Pulmonary artery endothelial cell (primary cell): ENCODE measurements at regions not wholly inside any gene's neighbourhood (a gene's known extent, or its start where the extent isn't known, plus 50 kb on each side); places are given as distances from the start of the nearest gene placed in this dataset.
"Not testable (repeated sequence)": the region's sequence is repeated elsewhere in the genome, so short reads cannot be mapped to it uniquely, and the experiment has no call there.

ENCODE experiments used
- DNase-seq: peaks from one replicate; pipeline ENCODE4 v3.0.0-alpha.2; 2011; ENCODE audit warnings: low read depth, low spot score

DNA sequence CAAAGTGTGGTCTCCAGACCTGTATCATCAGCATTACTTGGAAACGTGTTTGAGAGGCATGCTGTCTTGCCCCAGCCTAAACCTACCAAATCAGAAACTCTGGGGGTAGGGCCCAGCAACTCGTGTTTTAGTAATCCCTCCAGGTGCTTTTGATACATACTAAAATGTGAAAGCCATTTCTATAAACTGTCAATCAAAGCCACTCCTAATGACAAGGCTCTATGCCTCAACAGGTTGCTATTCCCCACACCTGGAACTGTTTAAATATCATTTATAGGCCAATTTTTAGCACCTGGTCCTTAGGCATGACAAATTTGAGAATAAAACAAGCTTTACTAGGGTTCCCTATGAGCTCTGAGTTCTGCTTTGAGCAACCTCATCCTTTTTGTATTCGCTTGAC is 158.7 kb upstream of the NR5A2 start:
- DNase-seq = no peak

DNA sequence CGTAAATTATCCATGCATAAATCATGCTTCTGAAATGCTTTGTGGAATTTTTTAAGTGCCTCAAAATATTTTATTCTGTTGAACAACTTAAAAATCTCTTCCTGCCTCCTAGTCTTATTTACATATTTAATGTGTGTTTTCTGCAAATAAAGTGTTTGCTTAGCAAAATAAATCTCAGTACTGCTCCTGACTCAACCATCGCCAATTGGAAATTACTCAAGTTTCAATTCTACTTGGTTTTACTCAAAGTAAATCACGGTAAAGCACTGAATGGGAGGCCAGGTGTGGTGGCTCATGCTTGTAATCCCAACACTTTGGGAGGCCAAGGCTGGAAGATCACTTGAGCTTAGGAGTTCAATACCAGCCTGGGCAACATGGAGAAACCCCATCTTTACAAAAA is 152.2 kb upstream of the NR5A2 start:
- no peak for DNase-seq

DNA sequence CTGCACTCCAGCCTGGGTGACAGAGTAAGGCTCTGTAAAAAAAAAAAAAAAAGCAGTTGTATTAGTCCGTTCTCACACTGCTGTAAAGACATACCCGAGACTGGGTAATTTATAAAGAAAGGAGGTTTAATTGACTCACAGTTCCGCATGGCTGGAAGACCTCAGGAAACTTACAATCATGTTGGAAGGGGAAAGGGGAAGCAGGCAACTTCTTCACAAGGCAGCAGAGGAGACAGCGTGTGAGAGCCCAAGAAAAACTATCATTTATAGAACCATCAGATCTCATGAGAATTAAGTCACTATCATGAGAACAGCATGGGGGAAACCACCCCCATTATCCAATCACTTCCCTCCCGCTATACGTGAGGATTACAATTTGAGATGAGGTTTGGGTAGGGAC is 151.7 kb upstream of the NR5A2 start:
- DNase-seq = no peak

DNA sequence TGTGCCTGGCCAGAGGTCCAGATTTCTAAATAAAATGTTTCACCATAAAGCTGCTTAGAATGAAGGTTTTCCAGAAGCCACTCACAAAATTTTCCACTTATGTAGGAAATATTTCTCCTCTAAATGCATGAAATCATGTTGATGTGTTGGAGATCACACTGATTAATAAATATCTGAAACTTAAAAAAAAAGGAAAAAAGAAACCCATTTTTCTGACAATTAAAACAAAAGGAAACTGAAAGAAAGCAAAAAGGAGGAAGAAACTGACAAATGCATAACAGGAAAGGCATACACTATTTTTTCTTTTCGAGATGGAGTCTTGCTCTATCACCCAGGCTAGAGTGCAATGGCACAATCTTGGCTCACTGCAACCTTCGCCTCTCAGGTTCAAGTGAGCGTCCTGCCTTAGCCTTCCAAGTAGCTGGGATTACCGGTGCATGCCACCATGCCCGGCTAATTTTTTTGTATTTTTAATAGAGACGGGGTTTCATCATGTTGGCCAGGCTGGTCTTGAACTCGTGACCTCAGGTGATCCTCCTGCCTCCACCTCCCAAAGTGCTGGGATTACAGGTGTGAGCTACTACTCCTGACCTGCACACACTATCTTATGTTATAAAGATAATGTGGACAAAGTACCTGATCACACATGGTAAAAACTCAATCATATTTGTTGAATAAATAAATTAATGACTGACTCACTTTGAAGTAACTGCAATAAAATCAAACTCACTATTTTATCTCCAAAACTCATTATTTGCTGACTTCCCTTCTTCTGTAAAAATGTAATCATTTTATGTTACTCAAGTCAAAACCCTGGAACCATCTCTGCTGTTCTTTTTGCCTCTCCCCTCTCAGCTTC is 149.8 kb upstream of the NR5A2 start:
- DNase-seq = no peak

DNA sequence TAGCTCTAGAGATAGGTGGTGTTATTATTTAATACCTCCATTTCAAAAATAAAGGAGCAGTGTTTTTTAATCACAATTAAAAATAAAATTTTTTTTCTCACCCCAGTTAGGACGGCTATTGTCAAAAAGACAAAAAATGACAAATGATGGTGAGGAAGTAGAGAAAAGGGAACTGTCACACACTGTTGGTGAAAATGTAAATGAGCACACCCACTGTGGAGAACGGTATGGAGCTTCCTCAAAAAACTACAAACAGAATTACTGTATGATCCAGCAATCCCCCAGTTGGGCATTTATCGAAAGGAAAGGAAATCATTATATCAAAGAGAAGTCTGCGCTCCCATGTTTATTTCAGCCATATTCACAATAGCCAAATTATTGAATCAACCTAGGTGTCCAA is 148.7 kb upstream of the NR5A2 start:
- DNase-seq = no peak

DNA sequence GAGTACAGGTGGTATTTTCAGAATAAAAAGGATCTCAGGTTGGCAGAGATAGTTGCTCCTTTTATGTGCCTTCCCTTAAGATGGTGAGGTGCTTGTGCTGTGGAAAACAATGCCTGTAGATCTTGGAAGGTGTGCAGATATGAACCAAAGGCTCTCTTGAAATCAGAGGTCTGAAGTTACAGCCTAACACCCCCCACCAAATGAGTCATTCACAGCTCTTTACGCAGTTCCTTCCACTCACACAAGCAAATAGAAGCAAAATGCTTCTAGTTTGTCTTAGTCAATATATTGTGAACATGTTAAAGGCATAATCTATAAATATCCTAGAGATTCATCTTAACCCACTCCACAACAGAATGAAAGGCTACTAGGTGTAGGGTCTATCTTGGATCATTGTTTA is 128.9 kb upstream of the NR5A2 start:
- DNase-seq = no peak

DNA sequence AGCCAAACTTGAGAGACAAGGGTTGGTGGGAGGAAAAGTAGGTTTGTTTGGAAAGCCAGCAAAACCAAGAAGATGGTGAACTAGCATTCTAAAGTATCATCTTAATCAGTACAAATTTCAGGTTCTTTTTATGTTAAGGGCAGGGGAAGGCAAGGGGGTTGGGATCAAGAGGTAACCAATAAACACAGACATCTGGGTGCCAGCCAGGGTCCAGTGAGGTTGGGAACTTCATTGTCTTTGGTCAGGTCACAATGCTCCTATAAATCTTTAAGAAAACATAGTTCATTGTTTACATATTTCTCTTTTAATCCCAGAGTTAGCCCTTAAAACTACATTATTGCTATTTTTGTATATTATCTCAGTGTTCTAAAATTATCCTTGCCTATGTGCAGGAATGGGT is 126.2 kb upstream of the NR5A2 start:
- DNase-seq = no peak

DNA sequence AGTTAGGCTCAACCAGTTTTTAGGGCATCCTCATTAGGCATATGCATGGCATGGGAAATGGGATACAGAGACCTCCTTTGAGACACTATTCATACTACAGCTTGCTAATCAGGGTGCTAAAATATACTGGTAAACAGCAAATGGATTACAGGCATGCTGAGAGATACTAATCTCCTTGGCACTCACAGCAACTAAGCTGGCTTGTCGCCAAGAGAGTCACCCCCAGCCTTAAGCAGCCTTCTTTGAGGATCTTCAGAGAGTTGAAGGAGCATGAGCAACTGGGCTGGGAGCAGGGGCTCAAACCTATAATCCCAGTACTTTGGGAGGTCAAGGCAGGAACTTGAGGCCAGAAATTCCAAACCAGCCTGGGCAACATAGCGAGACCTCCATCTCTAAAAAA is 120.1 kb upstream of the NR5A2 start:
- no peak for DNase-seq

DNA sequence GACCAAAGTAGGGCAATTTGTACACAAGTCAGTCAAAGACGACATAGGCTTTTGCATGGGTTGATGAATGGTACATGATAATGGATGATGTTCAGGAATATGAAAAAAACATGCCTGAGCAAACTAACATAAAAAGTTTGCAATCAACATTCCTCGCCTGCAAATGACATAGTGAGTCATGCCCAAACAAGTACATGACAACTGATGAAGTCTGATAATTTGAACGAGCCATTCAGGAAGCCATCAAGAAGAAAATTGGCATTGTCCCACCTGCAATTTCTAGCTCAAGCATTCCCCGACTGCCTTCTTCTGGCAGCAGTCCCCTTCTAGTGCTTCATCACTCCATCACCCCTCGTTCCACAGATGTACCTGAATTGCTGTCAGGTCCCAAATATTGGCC is 118.4 kb upstream of the NR5A2 start:
- no peak for DNase-seq

DNA sequence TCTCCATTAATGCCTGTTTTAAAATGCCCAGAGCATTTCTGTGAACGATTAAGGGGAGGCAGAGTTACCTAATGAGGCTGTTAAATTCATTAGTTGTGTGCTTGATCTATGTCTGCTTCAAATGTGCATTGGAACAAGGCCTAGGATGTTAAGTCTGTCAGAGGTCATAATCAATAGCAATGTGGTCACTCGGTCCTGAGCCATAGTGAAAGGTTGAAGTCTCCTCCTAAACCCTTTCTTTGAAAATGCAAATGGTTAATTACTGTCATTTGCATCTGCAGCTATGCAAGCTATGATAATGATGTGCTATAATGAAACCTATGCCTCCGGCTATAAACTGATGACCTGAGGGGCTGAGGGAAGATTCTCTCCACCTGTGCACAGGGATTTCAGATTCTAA is 114.2 kb upstream of the NR5A2 start:
- DNase-seq = no peak

DNA sequence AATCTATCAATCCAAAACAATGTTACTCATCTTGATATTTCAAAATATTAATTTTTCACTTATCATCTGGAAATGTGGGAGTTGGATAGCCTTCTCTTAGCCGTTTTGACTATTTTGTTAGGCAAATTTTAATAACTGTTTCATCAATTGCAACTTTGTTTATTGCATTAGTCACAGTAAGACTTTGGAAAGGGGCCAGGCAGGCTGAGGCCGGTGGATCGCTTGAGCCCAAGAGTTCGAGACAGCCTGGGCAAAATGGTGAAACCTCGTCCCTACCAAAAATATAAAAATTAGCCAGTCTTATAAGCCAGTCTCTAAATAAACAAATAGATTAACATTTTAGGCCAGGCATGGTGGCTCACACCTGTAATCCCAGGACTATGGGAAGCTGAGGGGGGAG is 113.0 kb upstream of the NR5A2 start:
- no peak for DNase-seq

DNA sequence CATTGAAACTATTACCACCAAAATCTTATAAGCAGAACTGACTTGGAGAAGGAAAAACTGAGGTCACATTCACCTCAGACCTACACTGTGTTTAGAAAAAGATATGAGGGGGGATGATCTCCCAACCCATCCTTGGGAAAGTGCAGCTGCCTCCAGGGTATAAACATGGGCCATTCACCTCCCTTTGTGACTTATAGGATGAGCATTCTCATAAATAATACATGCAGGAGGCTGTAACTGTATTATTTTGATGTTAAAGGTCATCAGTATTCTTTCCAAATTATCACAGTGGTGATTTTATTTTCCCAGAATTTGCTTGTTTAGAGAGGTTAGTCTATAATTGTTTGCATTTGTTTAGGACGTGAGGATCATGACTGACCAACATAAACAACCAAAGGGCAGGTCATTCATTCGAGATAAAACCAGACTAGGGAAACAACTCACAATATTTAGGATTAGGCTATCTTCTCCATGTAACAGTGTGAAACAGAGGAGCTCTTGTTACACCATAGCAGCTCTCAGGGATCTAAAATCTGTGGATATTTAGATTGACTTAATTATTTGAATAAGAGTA is 109.2 kb upstream of the NR5A2 start:
- no peak for DNase-seq

DNA sequence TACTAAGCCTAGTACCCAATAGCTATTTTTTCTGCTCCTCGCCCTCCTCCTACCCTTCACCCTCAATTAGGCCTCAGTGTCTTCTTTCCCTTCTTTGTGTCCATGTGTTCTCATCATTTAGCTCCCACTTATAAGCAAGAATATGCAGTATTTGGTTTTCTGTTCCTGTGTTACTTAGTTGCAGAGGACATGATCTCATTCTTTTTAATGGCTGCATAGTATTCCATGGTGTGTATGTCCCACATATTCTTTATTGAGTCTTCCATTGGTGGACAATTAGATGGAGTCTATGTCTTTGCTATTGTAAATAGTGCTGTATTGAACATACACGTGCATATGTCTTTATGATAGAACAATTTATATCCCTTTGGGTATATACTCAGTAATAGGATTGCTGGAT is 106.9 kb upstream of the NR5A2 start:
- no peak for DNase-seq

DNA sequence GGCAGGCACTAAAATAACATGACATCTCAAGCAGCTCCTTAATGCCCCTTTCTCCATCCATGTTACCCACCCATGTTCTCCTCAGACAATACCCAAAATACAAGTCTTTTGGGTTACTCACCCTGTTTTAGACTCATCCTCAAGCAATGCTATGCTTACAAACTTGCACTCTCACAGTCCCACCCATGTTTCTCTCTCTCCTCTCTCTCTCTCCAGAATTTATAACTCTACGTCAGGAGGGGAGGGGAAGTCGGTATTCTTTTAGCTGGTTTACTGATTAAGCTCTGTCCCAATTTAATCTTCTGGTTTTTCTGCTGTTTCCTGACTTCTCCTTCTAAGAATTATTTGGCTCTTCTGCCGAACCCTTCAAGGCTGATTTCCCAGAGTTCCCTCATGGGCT is 98.0 kb upstream of the NR5A2 start:
- DNase-seq = no peak

DNA sequence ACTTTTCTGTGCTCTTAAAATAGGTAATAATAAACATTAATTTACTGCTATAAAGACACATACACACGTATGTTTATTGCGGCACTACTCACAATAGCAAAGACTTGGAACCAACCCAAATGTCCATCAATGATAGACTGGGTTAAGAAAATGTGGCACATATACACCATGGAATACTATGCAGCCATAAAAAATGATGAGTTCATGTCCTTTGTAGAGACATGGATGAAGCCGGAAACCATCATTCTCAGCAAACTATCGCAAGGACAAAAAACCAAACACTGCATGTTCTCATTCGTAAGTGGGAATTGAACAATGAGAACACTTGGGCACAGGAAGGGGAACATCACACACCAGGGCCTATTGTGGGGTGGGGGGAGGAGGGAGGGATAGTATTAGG is 97.4 kb upstream of the NR5A2 start:
- not testable (repeated sequence) for DNase-seq

DNA sequence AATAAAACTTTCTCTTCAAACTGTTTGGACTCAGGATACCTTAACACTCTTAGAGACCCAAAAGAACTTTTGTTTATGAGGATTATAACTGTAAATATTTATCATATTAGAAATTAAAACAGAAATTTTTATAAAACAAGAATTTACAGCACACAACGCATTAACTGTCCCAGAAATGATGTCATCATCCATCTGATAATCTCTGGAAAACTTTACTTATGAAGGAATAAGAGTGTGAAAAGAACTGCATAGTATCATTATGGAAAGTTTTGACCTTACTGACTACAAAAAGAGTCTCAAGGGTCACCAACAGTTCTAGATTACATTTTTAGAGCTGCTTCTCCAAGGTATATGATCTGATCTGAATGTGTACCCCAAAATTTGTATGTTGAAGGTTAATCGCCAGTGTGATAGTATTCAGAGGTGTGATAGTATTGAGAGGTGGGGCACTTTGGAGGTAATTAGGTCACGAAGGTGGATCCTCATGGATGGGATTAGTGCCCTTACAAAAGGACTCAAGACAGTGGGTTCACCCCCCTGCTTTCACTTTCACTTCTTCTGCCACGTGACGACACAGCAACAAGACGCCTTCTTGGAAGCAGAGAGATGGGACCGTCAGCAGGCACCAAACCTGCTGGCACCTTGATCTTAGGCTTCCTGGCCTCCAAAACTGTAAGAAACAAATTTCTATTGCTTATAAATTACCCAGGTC is 95.7 kb upstream of the NR5A2 start:
- no peak for DNase-seq

DNA sequence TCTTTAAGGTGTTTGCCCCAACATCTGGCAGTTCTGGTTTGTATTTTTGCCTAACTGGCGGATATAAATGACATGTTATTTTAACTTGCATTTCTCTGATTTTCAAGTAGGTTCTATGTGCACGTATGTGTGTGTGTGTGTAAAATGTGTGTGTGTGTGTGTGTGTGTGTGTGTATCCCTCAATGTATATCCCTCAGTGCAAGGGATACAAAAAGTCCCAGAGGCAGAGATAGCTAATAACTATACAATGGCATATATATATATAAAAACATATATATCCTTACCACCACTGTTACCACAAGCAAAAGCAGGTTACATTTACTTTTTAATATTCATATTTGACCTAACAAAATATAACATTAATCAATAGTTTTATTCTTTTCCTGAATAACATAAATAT is 95.0 kb upstream of the NR5A2 start:
- DNase-seq = no peak

DNA sequence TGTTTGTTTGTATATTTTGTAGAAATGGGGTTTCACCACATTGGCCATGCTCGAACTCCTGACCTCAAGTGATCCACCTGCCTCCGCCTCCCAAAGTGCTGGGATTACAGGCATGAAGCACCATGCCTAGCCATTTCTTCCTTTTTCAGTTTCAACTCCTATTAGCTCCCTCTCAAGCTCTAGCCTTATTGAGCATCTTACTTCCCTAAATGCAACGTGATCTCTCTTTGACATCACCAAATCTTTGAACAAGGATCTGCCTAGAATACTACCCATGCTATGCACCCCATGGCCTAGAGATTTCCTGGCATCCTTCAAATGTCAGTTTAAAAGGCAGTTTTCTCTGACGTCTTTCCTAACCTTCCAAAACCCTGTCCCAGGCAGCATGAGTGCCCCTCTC is 91.1 kb upstream of the NR5A2 start:
- no peak for DNase-seq

DNA sequence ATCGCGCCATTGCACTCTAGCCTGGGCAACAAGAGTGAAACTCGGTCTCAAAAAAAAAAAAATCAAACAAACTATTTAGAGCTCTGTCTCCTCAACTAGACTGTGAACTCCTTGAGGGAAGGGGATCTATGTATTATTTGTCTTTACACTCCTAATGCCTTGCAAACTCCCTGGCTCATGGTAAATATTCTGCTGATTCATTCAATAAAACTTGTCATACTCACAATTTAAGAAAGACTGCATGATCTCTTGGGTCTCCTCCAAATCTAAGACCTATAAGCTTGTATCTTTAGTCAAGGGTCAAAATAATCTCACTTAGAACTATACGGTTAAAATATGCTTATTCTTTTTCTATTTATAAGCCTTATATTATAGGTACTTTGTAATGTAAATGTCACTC is 90.3 kb upstream of the NR5A2 start:
- no peak for DNase-seq

DNA sequence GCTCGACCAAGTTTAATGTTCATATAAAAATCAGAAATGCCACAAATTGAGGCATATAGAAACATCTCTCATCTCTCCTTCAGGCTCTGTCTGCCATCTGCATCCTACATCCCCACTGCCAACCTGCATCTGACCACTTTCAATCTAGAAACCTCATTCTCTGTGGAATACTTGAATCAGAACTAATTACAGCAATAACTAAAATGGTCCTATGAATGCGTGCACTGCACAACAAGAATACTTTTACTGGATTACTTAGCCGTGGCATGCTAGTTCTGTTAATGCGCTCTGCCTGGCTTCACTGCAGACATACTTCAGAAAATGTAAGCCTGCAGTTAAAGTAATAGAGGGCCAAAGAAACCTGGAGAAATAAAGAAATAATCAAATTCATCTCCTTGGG is 89.8 kb upstream of the NR5A2 start:
- no peak for DNase-seq

DNA sequence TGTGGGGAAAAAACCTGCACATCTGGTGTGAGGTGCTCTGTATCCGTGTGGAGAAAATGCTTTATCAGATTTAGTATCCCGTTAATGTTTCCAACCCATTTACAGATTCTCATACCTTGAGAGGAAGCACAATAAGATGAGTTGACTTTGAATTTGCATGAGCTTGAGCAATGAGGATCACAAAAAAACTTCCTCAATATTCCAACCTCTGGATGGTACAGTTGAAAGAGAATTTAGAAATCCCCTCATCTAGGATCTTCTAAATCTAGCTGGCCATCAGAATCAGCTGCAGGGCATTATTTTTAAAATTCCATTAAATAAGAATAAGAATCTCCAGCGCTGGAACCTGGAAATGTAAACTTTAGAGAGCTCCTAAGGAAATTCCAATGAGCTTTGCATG is 82.5 kb upstream of the NR5A2 start:
- DNase-seq = no peak

DNA sequence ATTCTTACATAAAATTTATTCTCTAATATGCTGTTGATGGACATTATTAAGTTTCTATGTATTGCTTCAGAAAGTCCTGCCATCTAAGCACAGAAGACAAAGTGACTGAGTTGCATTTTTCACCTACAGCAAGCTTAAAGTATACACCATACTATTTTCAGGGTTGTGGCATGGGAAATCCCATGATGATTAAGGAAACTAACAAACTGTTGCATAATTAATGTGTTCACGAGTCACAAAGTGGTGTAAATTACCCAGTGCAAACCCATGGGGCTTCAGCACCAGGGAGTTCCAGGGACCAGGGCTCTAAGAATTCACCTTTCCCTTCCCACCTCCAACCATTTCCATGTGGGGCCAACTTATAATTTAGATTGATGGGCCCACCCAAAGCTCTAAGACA is 81.9 kb upstream of the NR5A2 start:
- DNase-seq = no peak
